GM12878 (cell line): ENCODE measurements at regions not wholly inside any gene's neighbourhood (a gene's known extent, or its start where the extent isn't known, plus 50 kb on each side); places are given as distances from the start of the nearest gene placed in this dataset.

Source experiments
- ATAC-seq: fragments of 200-7000 bp; cut with Tn5 transposase; 3 replicates; pipeline ENCODE4 v1.9.1; 2020; ENCODE audit warnings: mild to moderate bottlenecking, moderate library complexity
- BruUV-seq: library from RNA; stranded (reverse); fragments of 400-500 nt; replicated peaks from 2 replicates; lab custom pipeline; 2021; lab: Mats Ljungman, UMichigan
- CTCF ChIA-PET: fragments of 300-600 bp; sonication (Branson Sonifier 250); formaldehyde crosslinking; extraction: SDS; loops from one replicate; lab custom pipeline; 2021; ENCODE audit warnings: inconsistent platforms; lab: Yijun Ruan, JAX
- POLR2A ChIA-PET: fragments of 350-600 bp; formaldehyde crosslinking; extraction: SDS; loops from one replicate; lab custom pipeline; 2021; ENCODE audit warnings: inconsistent platforms; lab: Charles Lee
- RAD21 ChIA-PET: fragments of 300-600 bp; sonication (Branson Sonifier 250); formaldehyde crosslinking; loops from one replicate; lab custom pipeline; 2023; ENCODE audit warnings: antibody characterized with exemption; ENCODE audit not compliant: unreplicated experiment; lab: Charles Lee
- SMC1A ChIA-PET: fragments of 300-600 bp; sonication (Branson Sonifier 250); formaldehyde crosslinking; loops from one replicate; lab custom pipeline; 2023; ENCODE audit not compliant: unreplicated experiment, uncharacterized antibody; lab: Charles Lee
- DNase-seq: peaks from one replicate; pipeline ENCODE4 v3.0.0-alpha.2; 2011; ENCODE audit warnings: low read depth, low spot score
- FAIRE-seq: peaks from 3 replicates; lab custom pipeline; 2011; peaks lifted over from hg19 to GRCh38; lab: Jason Lieb, UNC
- H2AFZ ChIP-seq: 2 replicates; pipeline ENCODE4 v1.6.0; 2011; ENCODE audit warnings: low read depth, low read length, control low read depth; ENCODE audit not compliant: control insufficient read depth
- H3K27ac ChIP-seq: 2 replicates; pipeline ENCODE4 v1.5.1; 2011; ENCODE audit warnings: control low read depth; ENCODE audit not compliant: control insufficient read depth, insufficient read depth
- H3K27me3 ChIP-seq, 2 experiments: replicated peaks in 1 of 2; 2 replicates each; pipeline versions ENCODE4 v1.6.0 to v1.6.1; 2011; ENCODE audit warnings: low read length in 1 of 2; ENCODE audit not compliant: control insufficient read depth in 2 of 2, insufficient read depth in 2 of 2
- H3K36me3 ChIP-seq, 2 experiments: 2 replicates each; pipeline ENCODE4 v1.5.1; 2011; ENCODE audit warnings: low read length in 1 of 2; ENCODE audit not compliant: control insufficient read depth in 2 of 2, insufficient read depth in 2 of 2
- H3K4me1 ChIP-seq: 2 replicates; pipeline ENCODE4 v1.6.1; 2011; ENCODE audit warnings: mild to moderate bottlenecking, low read length, moderate library complexity, mixed read lengths; ENCODE audit not compliant: control insufficient read depth, insufficient read depth
- H3K4me2 ChIP-seq: 2 replicates; pipeline ENCODE4 v1.6.0; 2011; ENCODE audit warnings: control low read depth; ENCODE audit not compliant: control insufficient read depth, insufficient read depth
- H3K4me3 ChIP-seq: fragments of 200-600 bp; sonication (generic); 2 replicates; pipeline ENCODE4 v1.5.1; 2016
- H3K79me2 ChIP-seq: 2 replicates; pipeline ENCODE4 v1.6.0; 2011; ENCODE audit warnings: low read length; ENCODE audit not compliant: control insufficient read depth, insufficient read depth
- H3K9ac ChIP-seq: 2 replicates; pipeline ENCODE4 v1.8.0; 2011; ENCODE audit warnings: low read length, control low read depth, mixed read lengths; ENCODE audit not compliant: control insufficient read depth, insufficient read depth
- H3K9me3 ChIP-seq: replicated peaks from 3 replicates; pipeline ENCODE4 v1.5.1; 2011; ENCODE audit warnings: mild to moderate bottlenecking, low read length; ENCODE audit not compliant: control insufficient read depth, insufficient read depth
- H4K20me1 ChIP-seq: 2 replicates; pipeline ENCODE4 v1.6.0; 2011; ENCODE audit not compliant: control insufficient read depth, insufficient read depth
- BCL11A ChIP-seq: IDR thresholded peaks from 2 replicates; pipeline ENCODE4 v1.6.1; 2011; ENCODE audit warnings: low read depth, low read length
- BMI1 ChIP-seq: fragments of 450-650 bp; IDR thresholded peaks from 2 replicates; pipeline ENCODE4 v1.6.1; 2016; ENCODE audit warnings: mild to moderate bottlenecking, moderate library complexity, borderline replicate concordance
- EZH2 ChIP-seq: IDR thresholded peaks from 2 replicates; pipeline ENCODE4 v1.6.1; 2012; ENCODE audit warnings: low read depth, mild to moderate bottlenecking, control low read depth, inconsistent platforms, low read length, borderline replicate concordance; ENCODE audit not compliant: control insufficient read depth
- HDGF ChIP-seq: fragments of 450-650 bp; IDR thresholded peaks from 2 replicates; pipeline ENCODE4 v1.6.1; 2016; ENCODE audit warnings: antibody characterized with exemption
- MLLT1 ChIP-seq: fragments of 450-650 bp; IDR thresholded peaks from 2 replicates; pipeline ENCODE4 v1.6.1; 2016; ENCODE audit warnings: mild to moderate bottlenecking
- NR2F1 ChIP-seq: fragments of 450-650 bp; conservative IDR thresholded peaks from 2 replicates; pipeline ENCODE4 v1.6.1; 2017; ENCODE audit warnings: mild to moderate bottlenecking
- PRDM15 ChIP-seq: fragments of 450-650 bp; formaldehyde crosslinking; IDR thresholded peaks from 2 replicates; pipeline ENCODE4 v1.4.0; 2020; ENCODE audit warnings: mild to moderate bottlenecking, moderate library complexity
- TCF12 ChIP-seq: IDR thresholded peaks from 2 replicates; pipeline ENCODE4 v1.6.1; 2011; ENCODE audit warnings: low read depth, mild to moderate bottlenecking, low read length
- ZBTB11 ChIP-seq: fragments of 450-650 bp; formaldehyde crosslinking; IDR thresholded peaks from 2 replicates; pipeline ENCODE4 v1.5.0; 2022; ENCODE audit warnings: mild to moderate bottlenecking, missing genetic modification characterization
- ZNF274 ChIP-seq: IDR thresholded peaks from one replicate; pipeline ENCODE4 v1.8.0; 2011; ENCODE audit not compliant: insufficient read length, insufficient read depth
- in situ Hi-C: fragments of 300-500 bp; cut with MboI; formaldehyde crosslinking; loops from 9 replicates; pipeline ENCODE4 v1.14.3; 2018; ENCODE audit warnings: mixed read lengths
- intact Hi-C: fragments of 100-400 bp; cut with micrococcal nuclease; formaldehyde crosslinking; loops from one replicate; pipeline ENCODE4 v1.14.2; 2022; ENCODE audit not compliant: unreplicated experiment

GRCh38 chr17:69884356-69884755 is 190.7 kb upstream of the KCNJ16 start:
- H3K9ac ChIP-seq = no peak overlapping the region
- ChIA-PET CTCF (no interaction called here), RAD21 (interaction anchor here (0.7 kb wide), 1 partner anchor 693 kb away, joined by 3 read pairs; no protein-coding TSS in a partner anchor), SMC1A (no interaction called here), POLR2A (no interaction called here)
- no peaks in the 10 kb centered on the region for H3K27me3 ChIP-seq
- H4K20me1 ChIP-seq = no peaks in the 10 kb centered on the region
- no peak overlapping the region for H2AFZ ChIP-seq
- no peak overlapping the region for H3K4me2 ChIP-seq
- no peak for TF ChIP-seq ZNF274
- TF ChIP-seq EZH2 = no peak
- no peak for TF ChIP-seq PRDM15 (CRISPR knock-in tag)
- TF ChIP-seq MLLT1 = no peak
- TF ChIP-seq HDGF = no peak
- TF ChIP-seq BCL11A = no peak
- TF ChIP-seq BMI1 = no peak
- TF ChIP-seq NR2F1 = no peak
- TF ChIP-seq ZBTB11 (CRISPR knock-in tag) = no peak
- TF ChIP-seq TCF12 = no peak
- H3K9me3 ChIP-seq = no peaks in the 10 kb centered on the region
- no peaks in the 10 kb centered on the region for H3K36me3 ChIP-seq
- H3K4me1 ChIP-seq = no peaks in the 10 kb centered on the region
- ATAC-seq (no peak), FAIRE-seq (no peak), DNase-seq (no peak)
- H3K79me2 ChIP-seq = no peaks in the 10 kb centered on the region
- BruUV-seq = no TSS peak
- no peak overlapping the region for H3K27ac ChIP-seq
- in situ Hi-C loops = no loop called here
- intact Hi-C loops = loop anchor here (10.0 kb wide), 1 partner anchor 260 kb away; no protein-coding TSS in a partner anchor
- no peak overlapping the region for H3K4me3 ChIP-seq
